Stomach (tissue), 8 donors: ENCODE measurements at regions not wholly inside any gene's neighbourhood (a gene's known extent, or its start where the extent isn't known, plus 50 kb on each side); places are given as distances from the start of the nearest gene placed in this dataset.

Experiments used
- DNase-seq, 2 donors: peaks; one replicate each; pipeline versions ENCODE4 v3.0.0 to v3.0.0-alpha.2; 2013 to 2019
- H3K27ac ChIP-seq, 5 donors: fragments of 200-600 bp in 4 of 5; sonication (generic) in 4 of 5; one replicate each; pipeline ENCODE4 v1.5.1; 2013 to 2019; ENCODE audit warnings: mild to moderate bottlenecking in 1 of 5, moderate library complexity in 1 of 5
- H3K27me3 ChIP-seq, 3 donors: fragments of 200-600 bp; sonication (generic); one replicate each; pipeline ENCODE4 v1.5.1; 2017 to 2019; ENCODE audit warnings: mixed run types in 1 of 3
- H3K36me3 ChIP-seq, 4 donors: fragments of 200-600 bp; sonication (generic); 1 replicate in 3 of 4; 2 replicates in 1 of 4; pipeline ENCODE4 v1.5.1; 2016 to 2019
- H3K4me1 ChIP-seq, 4 donors: fragments of 200-600 bp; sonication (generic); one replicate each; pipeline ENCODE4 v1.5.1; 2016 to 2019
- H3K4me3 ChIP-seq, 4 donors: fragments of 200-600 bp; sonication (generic) in 3 of 4; one replicate each; pipeline ENCODE4 v1.5.1; 2016 to 2019; ENCODE audit warnings: mild to moderate bottlenecking in 1 of 4
- H3K9me3 ChIP-seq, 4 donors: fragments of 200-600 bp; sonication (generic); one replicate each; pipeline ENCODE4 v1.5.1; 2016 to 2019
- CTCF ChIP-seq, 7 experiments: fragments of 450-650 bp in 4 of 7; fragments of 200-600 bp in 3 of 7; sonication (generic) in 3 of 7; IDR thresholded peaks; one replicate each; pipeline ENCODE4 v1.5.1; 2016 to 2019; ENCODE audit warnings: antibody characterized with exemption in 7 of 7, control low read depth in 2 of 7, mild to moderate bottlenecking in 1 of 7
- EP300 ChIP-seq: sonication (generic); formaldehyde crosslinking; IDR thresholded peaks from one replicate; pipeline ENCODE4 v1.6.1; 2017; ENCODE audit warnings: antibody characterized with exemption
- POLR2A ChIP-seq, 4 donors: fragments of 450-650 bp; IDR thresholded peaks; one replicate each; pipeline ENCODE4 v1.6.1; 2016; ENCODE audit warnings: antibody characterized with exemption in 4 of 4, control low read depth in 2 of 4, mild to moderate bottlenecking in 1 of 4, moderate library complexity in 1 of 4
- POLR2AphosphoS5 ChIP-seq, 3 donors: sonication (generic); formaldehyde crosslinking; IDR thresholded peaks; one replicate each; pipeline ENCODE4 v1.6.1; 2016; ENCODE audit warnings: antibody characterized with exemption in 3 of 3
- WGBS, 5 donors: extraction: QIAGEN DNeasy Blood & Tissue Kit in 3 of 5; methylation state at CpG; one replicate each; pipeline versions ENCODE4 v1.1.5 to v1.1.7; 2013 to 2018; 5-methylcytosine and 5-hydroxymethylcytosine counted together
- intact Hi-C: fragments of 100-400 bp; cut with DNase I; formaldehyde crosslinking; loops from one replicate; pipeline ENCODE4 v1.15.1; 2023; ENCODE audit warnings: low total_unique reads
- donor health status: healthy with polysubstance abuse.
- donor health status: Bipolar disorder and iron deficiency.
- donor health status: healthy.

GRCh38 chr7:130879191-130879590 is 145.2 kb upstream of the KLF14 start:
- intact Hi-C loops = no loop called here
- TF ChIP-seq EP300 = no peak
- TF ChIP-seq POLR2AphosphoS5 (IDR thresholded peaks at IDR 0.05) = no peak
- TF ChIP-seq POLR2A (IDR thresholded peaks at IDR 0.05) = no peak
- TF ChIP-seq CTCF (IDR thresholded peaks at IDR 0.05) = no peak
- Histone ChIP-seq H3K9me3 (no peaks in the 10 kb centered on the region), H3K27ac (no peak overlapping the region), H3K36me3 (peaks cover 57 to 91% (median 78%) of the 10 kb centered on the region in 4 donors), H3K27me3 (no peaks in the 10 kb centered on the region), H3K4me1 (peaks cover 14 to 72% (median 33%) of the 10 kb centered on the region in 4 donors), H3K4me3 (no peak overlapping the region)
- DNase-seq = no peak
- WGBS, 5 donors = 87 to 96% (median 92%) methylated on average over 2 of the region's 2 CpGs

GRCh38 chr7:130880668-130881067 is 146.7 kb upstream of the KLF14 start:
- Histone ChIP-seq H3K27me3 (no peaks in the 10 kb centered on the region), H3K4me3 (no peak overlapping the region), H3K4me1 (peaks cover 16 to 75% (median 36%) of the 10 kb centered on the region in 4 donors), H3K27ac (peak overlapping the region; percentile 16 to 58 (median 46)), H3K9me3 (no peaks in the 10 kb centered on the region), H3K36me3 (peaks cover 55 to 94% (median 84%) of the 10 kb centered on the region in 4 donors)
- TF ChIP-seq POLR2AphosphoS5 (IDR thresholded peaks at IDR 0.05) = no peak
- no peak for TF ChIP-seq EP300
- no peak for TF ChIP-seq CTCF (IDR thresholded peaks at IDR 0.05)
- TF ChIP-seq POLR2A (IDR thresholded peaks at IDR 0.05) = no peak
- intact Hi-C loops = no loop called here
- 80 to 84% (median 83%) methylated on average over 5 of the region's 5 CpGs for WGBS, 5 donors
- DNase-seq = no peak

- no peaks in the 10 kb centered on the region for H3K27me3 ChIP-seq
- H3K27ac ChIP-seq = peak overlapping the region; percentile 22 to 65 (median 50)
- peaks cover 14 to 75% (median 36%) of the 10 kb centered on the region in 4 donors for H3K4me1 ChIP-seq
- intact Hi-C loops = no loop called here
- TF ChIP-seq POLR2AphosphoS5 (IDR thresholded peaks at IDR 0.05) (no peak), CTCF (IDR thresholded peaks at IDR 0.05) (no peak), EP300 (no peak), POLR2A (IDR thresholded peaks at IDR 0.05) (no peak)
- no peak for DNase-seq
- H3K36me3 ChIP-seq = peaks cover 58 to 92% (median 81%) of the 10 kb centered on the region in 4 donors
- 33 to 55% (median 43%) methylated on average over 3 of the region's 3 CpGs for WGBS, 5 donors
- H3K9me3 ChIP-seq = no peaks in the 10 kb centered on the region
- H3K4me3 ChIP-seq = no peak overlapping the region
These were observed 147.2 kb upstream of the KLF14 start for GRCh38 chr7:130881091-130881798.

- intact Hi-C loops = no loop called here
- H3K36me3 ChIP-seq = peaks cover 60 to 92% (median 80%) of the 10 kb centered on the region in 4 donors
- WGBS, 5 donors = 81 to 93% (median 85%) methylated on average over 5 of the region's 5 CpGs
- no peaks in the 10 kb centered on the region for H3K9me3 ChIP-seq
- no peak for DNase-seq
- peaks cover 20 to 76% (median 39%) of the 10 kb centered on the region in 4 donors for H3K4me1 ChIP-seq
- TF ChIP-seq POLR2AphosphoS5 (IDR thresholded peaks at IDR 0.05) (no peak), EP300 (no peak), POLR2A (IDR thresholded peaks at IDR 0.05) (no peak), CTCF (IDR thresholded peaks at IDR 0.05) (no peak)
- H3K27ac ChIP-seq = peak overlapping the region; percentile 22 to 65 (median 50)
- no peak overlapping the region for H3K4me3 ChIP-seq
- H3K27me3 ChIP-seq = no peaks in the 10 kb centered on the region
These were observed 147.8 kb upstream of the KLF14 start for GRCh38 chr7:130881799-130882141.
